NCI-H2227 (cell line): ENCODE measurements at regions not wholly inside any gene's neighbourhood (a gene's known extent, or its start where the extent isn't known, plus 50 kb on each side); places are given as distances from the start of the nearest gene placed in this dataset.
A peak's percentile ranks its signal among the peaks of the same experiment; 100 is the strongest.

Experiments used
- DNase-seq: peaks from one replicate; lab custom pipeline; 2025; ENCODE audit not compliant: unreplicated experiment; lab: John Stamatoyannopoulos, UW

DNA sequence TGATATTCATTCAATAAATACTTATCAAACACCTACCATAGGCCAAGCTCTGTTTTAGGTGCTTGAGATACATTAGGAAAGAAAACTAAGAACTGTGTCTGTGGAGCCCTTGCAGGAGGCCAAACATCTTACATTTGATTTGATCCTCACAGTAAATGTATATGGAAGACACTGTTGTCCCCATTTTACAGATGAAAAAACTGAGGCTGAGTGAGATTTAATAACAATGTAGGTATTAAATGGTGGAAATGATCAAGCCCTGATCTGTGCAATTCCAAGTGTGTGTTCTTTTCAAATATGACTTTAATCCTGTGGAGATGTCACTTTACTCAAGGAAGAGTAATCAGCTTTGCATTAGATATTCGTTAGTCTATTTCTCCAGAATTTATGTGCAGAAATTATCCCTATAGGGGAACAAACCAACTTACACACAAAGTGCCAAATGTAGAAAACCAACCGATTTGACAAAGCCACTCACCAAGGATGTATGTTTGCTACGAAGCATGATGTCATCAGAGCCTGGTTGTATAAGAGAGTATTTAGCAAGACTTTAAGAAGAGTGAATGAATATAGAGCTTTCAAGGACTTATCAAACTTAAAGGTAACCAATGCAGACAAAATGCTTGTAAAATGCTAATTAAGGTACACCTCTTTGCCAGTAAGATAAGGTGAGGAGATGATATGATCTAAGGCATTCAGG is 153.9 kb upstream of the NFIB start:
- DNase-seq: no peak

DNA sequence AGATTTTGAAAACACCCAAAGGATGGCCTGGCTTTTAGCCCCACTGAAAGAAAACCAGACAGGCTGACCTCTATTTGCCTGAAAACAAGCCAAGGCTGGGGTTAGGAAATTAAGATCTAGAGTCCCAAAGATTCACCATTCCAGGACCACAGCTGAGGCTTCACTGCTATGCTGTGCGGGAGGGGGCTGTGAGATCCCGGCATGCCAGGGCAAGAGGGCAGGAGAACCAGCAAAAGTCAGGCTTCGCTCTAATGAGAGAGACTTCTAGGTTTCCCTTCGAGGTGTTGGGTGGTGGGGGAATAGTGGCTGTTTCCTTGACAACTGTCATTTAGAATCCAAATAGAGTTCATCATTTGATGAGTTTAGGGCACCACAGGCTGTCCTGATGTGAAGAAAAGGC is 152.9 kb upstream of the NFIB start:
- DNase-seq: no peak

GRCh38 chr9:14466429-14466818 is 152.5 kb upstream of the NFIB start:
- no peak for DNase-seq

DNA sequence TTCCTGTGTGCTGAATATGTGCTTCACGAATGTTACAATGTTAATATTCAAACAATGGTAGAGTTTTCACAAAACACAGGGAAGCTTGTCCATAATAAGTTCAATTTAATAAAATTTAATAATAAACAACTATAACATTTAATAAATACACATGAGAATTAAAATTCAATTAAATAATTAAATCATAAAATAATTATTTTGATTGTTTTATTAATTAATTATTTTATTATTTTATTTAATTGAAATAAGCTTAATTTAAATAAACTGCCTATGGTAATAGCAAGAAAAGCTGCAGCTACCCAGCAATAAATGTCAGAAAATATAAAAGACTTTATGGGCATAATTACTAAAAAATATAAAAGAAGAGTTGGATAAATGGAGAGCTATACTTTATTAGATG is 149.0 kb upstream of the NFIB start:
- DNase-seq: no peak

- DNase-seq: no peak
These were observed 141.3 kb upstream of the NFIB start for GRCh38 chr9:14455243-14455642.

DNA sequence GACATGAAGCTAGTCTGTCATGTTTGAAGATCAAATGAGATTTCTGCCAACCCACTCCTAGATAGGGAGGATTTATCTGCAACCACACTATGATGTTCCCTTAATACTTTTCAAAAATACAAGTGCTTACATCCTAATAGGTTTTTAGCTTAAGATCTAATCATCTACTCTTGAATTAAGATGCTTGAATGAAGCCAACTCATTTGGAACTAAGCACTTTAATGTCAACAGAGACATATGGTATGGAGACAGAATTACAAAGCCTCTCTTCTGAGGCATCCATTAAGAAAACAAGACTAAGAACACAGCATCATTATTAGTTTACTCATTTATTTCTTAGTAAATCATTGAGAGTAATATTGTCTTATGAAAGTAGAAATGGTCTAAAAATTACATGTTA is 139.3 kb upstream of the NFIB start:
- DNase-seq: no peak

DNA sequence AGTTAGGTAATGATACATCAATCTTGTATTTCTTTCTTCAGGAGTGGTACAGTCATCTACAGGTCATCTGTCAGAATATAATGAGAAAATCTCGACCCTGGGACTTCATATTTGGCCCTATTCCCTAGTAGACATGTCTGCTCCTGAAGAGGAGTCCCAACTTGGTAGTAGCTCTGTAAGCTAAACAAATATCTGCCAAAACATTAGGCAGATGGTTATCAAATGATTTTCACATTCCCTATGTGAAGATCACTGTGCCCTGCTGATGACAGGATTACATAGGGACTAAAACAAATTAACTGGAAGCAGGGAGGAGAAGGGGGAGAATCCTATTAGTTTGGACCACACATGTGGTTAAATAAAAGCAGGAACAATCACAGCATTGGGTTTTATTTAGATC is 138.6 kb upstream of the NFIB start:
- DNase-seq: no peak

DNA sequence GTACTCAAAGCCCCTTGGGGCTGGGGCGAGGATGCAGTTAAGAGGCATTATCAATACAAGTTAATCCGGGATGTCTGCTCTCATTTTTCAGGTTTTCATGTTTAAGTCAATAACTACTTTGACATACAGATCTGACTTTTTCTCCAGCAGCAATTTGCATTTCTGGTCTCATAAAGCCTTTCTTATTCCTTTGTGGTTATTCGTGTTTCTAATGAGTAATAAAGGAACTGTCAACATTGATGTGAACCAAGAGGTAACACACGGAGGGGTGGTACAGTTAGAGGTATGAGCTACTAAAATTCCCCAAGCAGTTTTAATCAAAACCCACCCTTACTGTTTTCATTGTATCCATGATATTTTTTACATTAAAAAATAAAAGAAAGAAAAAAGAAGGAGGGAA is 138.0 kb upstream of the NFIB start:
- DNase-seq: no peak

DNA sequence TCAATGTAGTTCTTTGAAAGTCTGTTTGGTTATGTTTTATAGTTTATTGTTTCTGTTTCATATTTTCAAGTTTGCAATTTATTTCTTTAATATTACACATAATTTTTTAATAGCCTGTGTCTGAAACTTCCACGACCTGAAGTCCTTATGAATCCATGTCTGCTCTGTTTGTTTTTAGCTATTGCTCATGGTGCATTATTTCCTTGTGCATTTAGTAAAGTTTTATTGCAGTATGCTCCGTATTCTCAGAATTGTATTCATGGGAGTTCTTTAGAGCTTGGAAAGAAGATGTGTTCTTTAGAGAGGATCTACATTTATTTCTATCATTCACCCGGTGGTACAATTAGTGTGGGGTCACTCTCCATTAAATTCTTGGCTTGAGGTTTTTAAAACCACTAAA is 133.2 kb upstream of the NFIB start:
- no peak for DNase-seq

DNA sequence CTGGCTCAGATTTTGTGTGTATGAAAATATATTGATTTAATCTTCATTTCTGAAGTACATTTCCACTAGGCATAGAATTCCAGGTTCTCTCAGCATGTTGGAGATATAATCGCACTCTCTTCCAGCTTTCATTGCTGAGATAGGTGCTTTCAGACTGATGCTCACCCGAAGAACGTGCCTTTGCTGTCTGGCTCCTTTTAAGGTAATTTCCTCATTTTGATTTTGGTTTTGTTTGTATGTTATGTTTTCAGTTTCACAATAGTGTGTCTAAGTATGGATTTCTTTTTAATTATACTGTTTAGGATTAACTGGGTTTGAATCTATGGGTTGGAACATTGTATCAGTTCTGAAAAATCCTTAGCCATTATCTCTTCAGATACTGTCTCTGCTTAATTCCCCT is 132.0 kb upstream of the NFIB start:
- DNase-seq: no peak

DNA sequence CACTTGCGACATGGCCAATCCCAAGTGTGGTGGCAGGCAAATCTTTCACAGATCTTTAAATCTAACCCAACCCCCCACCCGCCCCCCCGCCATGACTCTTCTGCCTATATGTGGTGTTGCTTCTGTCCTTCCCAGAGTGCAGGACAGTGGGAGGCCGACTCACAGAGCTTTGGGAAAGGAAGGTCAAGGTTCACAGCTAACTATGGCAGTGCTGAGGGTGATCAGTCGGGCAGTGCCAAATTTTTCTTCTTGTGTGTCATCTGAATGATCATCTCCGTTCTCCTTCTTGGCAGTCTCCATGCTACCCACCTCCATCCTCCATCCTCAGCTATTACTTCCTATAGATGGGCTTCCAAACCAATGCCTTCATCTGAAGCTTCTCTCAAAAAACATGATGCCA is 129.0 kb upstream of the NFIB start:
- DNase-seq: no peak

GRCh38 chr9:14441976-14442651 is 128.2 kb upstream of the NFIB start:
- peak; percentile 45 for DNase-seq

GRCh38 chr9:14441115-14441514 is 127.2 kb upstream of the NFIB start:
- DNase-seq: no peak

- no peak for DNase-seq
These were observed 126.1 kb upstream of the NFIB start for GRCh38 chr9:14440062-14440461.

DNA sequence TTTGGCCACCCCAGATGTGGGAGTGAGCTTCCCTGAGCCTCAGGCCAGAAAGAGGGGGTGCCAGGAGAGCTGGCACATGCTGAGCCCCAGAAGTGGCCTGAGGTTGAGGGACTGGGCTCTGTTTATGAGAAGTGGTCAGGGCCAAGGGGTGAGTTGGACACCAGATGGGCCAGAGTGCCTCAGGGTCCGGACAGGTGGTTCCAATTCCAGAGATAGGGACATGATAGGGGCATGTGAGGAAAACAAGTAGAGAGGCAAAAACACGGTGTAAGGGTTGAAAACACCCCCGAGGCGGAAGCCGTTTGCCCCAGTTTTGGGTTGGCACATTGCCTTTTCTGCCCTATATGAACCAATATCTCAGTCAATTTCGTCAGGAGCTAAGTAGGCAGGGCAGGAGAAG is 125.6 kb upstream of the NFIB start:
- no peak for DNase-seq

GRCh38 chr9:14438232-14439021 is 124.5 kb upstream of the NFIB start:
- no peak for DNase-seq

- peak; percentile 94 for DNase-seq
These were observed 123.7 kb upstream of the NFIB start for GRCh38 chr9:14437354-14438231.

GRCh38 chr9:14435871-14436270 is 121.9 kb upstream of the NFIB start:
- no peak for DNase-seq

- no peak for DNase-seq
These were observed 121.2 kb upstream of the NFIB start for GRCh38 chr9:14434971-14435718.

GRCh38 chr9:14434158-14434504 is 120.2 kb upstream of the NFIB start:
- no peak for DNase-seq
